B cell (primary cell): ENCODE measurements at regions not wholly inside any gene's neighbourhood (a gene's known extent, or its start where the extent isn't known, plus 50 kb on each side); places are given as distances from the start of the nearest gene placed in this dataset.

Experiments used
- EZH2 ChIP-seq: IDR thresholded peaks from 2 replicates; pipeline ENCODE4 v1.6.1; 2012; ENCODE audit warnings: borderline replicate concordance, low read depth, mild to moderate bottlenecking, moderate library complexity, low read length; ENCODE audit not compliant: insufficient read depth, poor library complexity, severe bottlenecking
- TF ChIP-seq, protein P1 (sequence below): fragments of 200-600 bp; IDR thresholded peaks from one replicate; pipeline ENCODE4 v1.8.0; 2022; ENCODE audit warnings: antibody characterized with exemption, mild to moderate bottlenecking

DNA sequence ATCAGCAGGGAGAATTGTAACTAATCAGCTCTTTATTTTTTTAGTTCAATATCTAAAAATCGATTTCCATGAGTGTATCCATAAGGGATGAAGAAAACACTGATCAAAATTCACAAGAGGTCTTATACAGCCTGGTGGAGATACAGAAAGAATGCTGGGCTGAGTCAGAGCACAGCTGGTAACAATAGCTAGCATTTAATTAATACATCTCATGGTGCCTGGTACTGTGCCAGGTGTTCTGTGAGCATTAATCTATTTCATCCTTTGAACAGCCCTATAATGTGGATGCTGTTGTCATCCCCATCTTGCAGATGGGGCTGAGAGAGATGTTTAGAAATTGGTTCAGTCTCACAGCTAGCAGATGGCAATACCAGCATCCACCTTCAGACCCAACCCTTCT lies 250.9 kb upstream of the RPS6KA3 start:
- TF ChIP-seq, protein P1, sequence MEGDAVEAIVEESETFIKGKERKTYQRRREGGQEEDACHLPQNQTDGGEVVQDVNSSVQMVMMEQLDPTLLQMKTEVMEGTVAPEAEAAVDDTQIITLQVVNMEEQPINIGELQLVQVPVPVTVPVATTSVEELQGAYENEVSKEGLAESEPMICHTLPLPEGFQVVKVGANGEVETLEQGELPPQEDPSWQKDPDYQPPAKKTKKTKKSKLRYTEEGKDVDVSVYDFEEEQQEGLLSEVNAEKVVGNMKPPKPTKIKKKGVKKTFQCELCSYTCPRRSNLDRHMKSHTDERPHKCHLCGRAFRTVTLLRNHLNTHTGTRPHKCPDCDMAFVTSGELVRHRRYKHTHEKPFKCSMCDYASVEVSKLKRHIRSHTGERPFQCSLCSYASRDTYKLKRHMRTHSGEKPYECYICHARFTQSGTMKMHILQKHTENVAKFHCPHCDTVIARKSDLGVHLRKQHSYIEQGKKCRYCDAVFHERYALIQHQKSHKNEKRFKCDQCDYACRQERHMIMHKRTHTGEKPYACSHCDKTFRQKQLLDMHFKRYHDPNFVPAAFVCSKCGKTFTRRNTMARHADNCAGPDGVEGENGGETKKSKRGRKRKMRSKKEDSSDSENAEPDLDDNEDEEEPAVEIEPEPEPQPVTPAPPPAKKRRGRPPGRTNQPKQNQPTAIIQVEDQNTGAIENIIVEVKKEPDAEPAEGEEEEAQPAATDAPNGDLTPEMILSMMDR: no peak
- no peak for TF ChIP-seq EZH2
